Body of pancreas (tissue), 4 donors: ENCODE measurements at regions not wholly inside any gene's neighbourhood (a gene's known extent, or its start where the extent isn't known, plus 50 kb on each side); places are given as distances from the start of the nearest gene placed in this dataset.

Experiments
- POLR2A ChIP-seq, 3 donors: fragments of 450-650 bp; IDR thresholded peaks; one replicate each; pipeline ENCODE4 v1.6.1; 2016; ENCODE audit warnings: antibody characterized with exemption in 3 of 3, mild to moderate bottlenecking in 2 of 3
- TF ChIP-seq, protein P1 (sequence below), 7 experiments: fragments of 450-650 bp in 4 of 7; fragments of 200-600 bp in 3 of 7; sonication (generic) in 3 of 7; IDR thresholded peaks; one replicate each; pipeline ENCODE4 v1.5.1; 2016 to 2019; ENCODE audit warnings: antibody characterized with exemption in 7 of 7

DNA sequence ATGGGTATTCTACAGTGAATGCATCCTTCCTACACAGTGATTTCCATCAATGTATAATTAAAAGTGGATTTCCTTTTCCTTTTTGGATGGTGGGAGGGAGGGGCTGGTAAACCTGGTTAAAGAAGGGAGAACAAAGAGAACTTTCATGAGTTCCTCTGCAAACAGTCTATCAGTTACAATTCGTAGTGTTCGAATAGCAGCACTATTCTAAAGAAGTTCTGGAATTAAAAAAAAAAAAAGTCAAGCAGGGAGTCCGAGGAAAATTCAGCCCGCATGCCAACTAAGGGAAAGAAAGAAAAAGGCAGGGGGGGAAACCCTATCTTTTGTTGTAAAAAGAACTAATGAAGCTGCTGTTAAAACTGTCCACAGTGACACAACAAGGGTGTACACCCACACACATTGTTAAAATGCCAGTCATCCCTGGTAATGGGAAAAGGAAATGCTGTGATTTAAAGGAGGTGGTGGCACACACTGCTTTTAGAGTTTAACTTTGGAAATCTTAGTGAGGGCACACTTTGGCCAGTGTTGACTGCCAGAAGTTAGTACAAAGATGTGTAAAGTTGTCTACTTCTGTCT lies 521.2 kb downstream of the ZIC1 start:
- TF ChIP-seq, protein P1, sequence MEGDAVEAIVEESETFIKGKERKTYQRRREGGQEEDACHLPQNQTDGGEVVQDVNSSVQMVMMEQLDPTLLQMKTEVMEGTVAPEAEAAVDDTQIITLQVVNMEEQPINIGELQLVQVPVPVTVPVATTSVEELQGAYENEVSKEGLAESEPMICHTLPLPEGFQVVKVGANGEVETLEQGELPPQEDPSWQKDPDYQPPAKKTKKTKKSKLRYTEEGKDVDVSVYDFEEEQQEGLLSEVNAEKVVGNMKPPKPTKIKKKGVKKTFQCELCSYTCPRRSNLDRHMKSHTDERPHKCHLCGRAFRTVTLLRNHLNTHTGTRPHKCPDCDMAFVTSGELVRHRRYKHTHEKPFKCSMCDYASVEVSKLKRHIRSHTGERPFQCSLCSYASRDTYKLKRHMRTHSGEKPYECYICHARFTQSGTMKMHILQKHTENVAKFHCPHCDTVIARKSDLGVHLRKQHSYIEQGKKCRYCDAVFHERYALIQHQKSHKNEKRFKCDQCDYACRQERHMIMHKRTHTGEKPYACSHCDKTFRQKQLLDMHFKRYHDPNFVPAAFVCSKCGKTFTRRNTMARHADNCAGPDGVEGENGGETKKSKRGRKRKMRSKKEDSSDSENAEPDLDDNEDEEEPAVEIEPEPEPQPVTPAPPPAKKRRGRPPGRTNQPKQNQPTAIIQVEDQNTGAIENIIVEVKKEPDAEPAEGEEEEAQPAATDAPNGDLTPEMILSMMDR (IDR thresholded peaks at IDR 0.05), result no peak
- no peak for TF ChIP-seq POLR2A (IDR thresholded peaks at IDR 0.05)
